CD4-positive, alpha-beta T cell treated with Interleukin-21 for 1 hour (primary cell): ENCODE measurements at regions not wholly inside any gene's neighbourhood (a gene's known extent, or its start where the extent isn't known, plus 50 kb on each side); places are given as distances from the start of the nearest gene placed in this dataset.
"Not testable (repeated sequence)": the region's sequence is repeated elsewhere in the genome, so short reads cannot be mapped to it uniquely, and the experiment has no call there.

ENCODE experiments used
- DNase-seq: peaks from one replicate; pipeline ENCODE4 v3.0.0-alpha.2; 2020

GRCh38 chr2:31736695-31737454 is 156.1 kb upstream of the SRD5A2 start:
- DNase-seq = no peak

- no peak for DNase-seq
Measured at GRCh38 chr2:31735716-31736115, 155.0 kb upstream of the SRD5A2 start.

- no peak for DNase-seq
Measured at GRCh38 chr2:31729442-31730092, 148.8 kb upstream of the SRD5A2 start.

GRCh38 chr2:31729065-31729439 is 148.3 kb upstream of the SRD5A2 start:
- DNase-seq = no peak

GRCh38 chr2:31728406-31729064 is 147.8 kb upstream of the SRD5A2 start:
- no peak for DNase-seq

- no peak for DNase-seq
Measured at GRCh38 chr2:31726457-31726856, 145.7 kb upstream of the SRD5A2 start.

- DNase-seq = no peak
Measured at GRCh38 chr2:31725444-31725843, 144.7 kb upstream of the SRD5A2 start.

GRCh38 chr2:31711737-31712136 is 131.0 kb upstream of the SRD5A2 start:
- DNase-seq = no peak

- DNase-seq = no peak
Measured at GRCh38 chr2:31710121-31710520, 129.4 kb upstream of the SRD5A2 start.

GRCh38 chr2:31707992-31708391 is 127.3 kb upstream of the SRD5A2 start:
- no peak for DNase-seq

- no peak for DNase-seq
Measured at GRCh38 chr2:31704561-31705212, 123.9 kb upstream of the SRD5A2 start.

- no peak for DNase-seq
Measured at GRCh38 chr2:31703253-31703652, 122.5 kb upstream of the SRD5A2 start.

GRCh38 chr2:31698722-31699121 is 118.0 kb upstream of the SRD5A2 start:
- DNase-seq = no peak

GRCh38 chr2:31696068-31696467 is 115.3 kb upstream of the SRD5A2 start:
- DNase-seq = no peak

- no peak for DNase-seq
Measured at GRCh38 chr2:31694444-31694843, 113.7 kb upstream of the SRD5A2 start.

- no peak for DNase-seq
Measured at GRCh38 chr2:31693882-31694281, 113.1 kb upstream of the SRD5A2 start.

- DNase-seq = peak; percentile 6
Measured at GRCh38 chr2:31688282-31688681, 107.5 kb upstream of the SRD5A2 start.

- not testable (repeated sequence) for DNase-seq
Measured at GRCh38 chr2:31683506-31683905, 102.8 kb upstream of the SRD5A2 start.

- peak; percentile 4 for DNase-seq
Measured at GRCh38 chr2:31675485-31675901, 94.8 kb upstream of the SRD5A2 start.

- no peak for DNase-seq
Measured at GRCh38 chr2:31674446-31674845, 93.7 kb upstream of the SRD5A2 start.

- DNase-seq = no peak
Measured at GRCh38 chr2:31666878-31667277, 86.1 kb upstream of the SRD5A2 start.

GRCh38 chr2:31664949-31665724 is 84.4 kb upstream of the SRD5A2 start:
- no peak for DNase-seq
